ENCODE measurements at regions not wholly inside any gene's neighbourhood (a gene's known extent, or its start where the extent isn't known, plus 50 kb on each side); places are given as distances from the start of the nearest gene placed in this dataset.

- Histone ChIP-seq H3K4ac (ENCODE audit: low read length) (no peak overlapping the region), H3K4me1 (ENCODE audit: control insufficient read depth in 2 of 2, insufficient read depth in 1 of 2, low read depth in 1 of 2, low read length in 2 of 2) (no peaks in the 10 kb centered on the region), H3K27me3 (ENCODE audit: control insufficient read depth in 3 of 3, insufficient read depth in 3 of 3, low read depth in 1 of 3, low read length in 3 of 3) (no peaks in the 10 kb centered on the region), H3K4me2 (ENCODE audit: insufficient read depth, low read length, poor library complexity, severe bottlenecking) (no peak overlapping the region), H3K9me3 (replicated peaks in 1 of 2; ENCODE audit: control insufficient read depth in 2 of 2, insufficient read depth in 1 of 2, low read depth in 1 of 2, low read length in 2 of 2) (no peaks in the 10 kb centered on the region), H2BK12ac (ENCODE audit: low read length) (no peak overlapping the region), H3K4me3 (ENCODE audit: low read length in 2 of 2) (no peak overlapping the region), H2BK5ac (ENCODE audit: low read length) (no peak overlapping the region), H3K14ac (ENCODE audit: low read length) (no peak overlapping the region), H3K23ac (ENCODE audit: low read depth, low read length, poor library complexity) (no peak overlapping the region), H2BK120ac (ENCODE audit: low read depth, low read length) (no peak overlapping the region), H3K27ac (replicated peaks; ENCODE audit: low read length) (no peak overlapping the region), H4K8ac (ENCODE audit: low read depth, low read length) (no peak overlapping the region), H3K79me1 (ENCODE audit: low read depth, low read length) (no peaks in the 10 kb centered on the region), H2BK15ac (ENCODE audit: low read length) (no peak overlapping the region), H3K18ac (ENCODE audit: low read length) (no peak overlapping the region), H3K9ac (ENCODE audit: low read depth, low read length, poor library complexity) (no peak overlapping the region), H4K91ac (ENCODE audit: low read depth, low read length, poor library complexity) (no peak overlapping the region), H2AK5ac (ENCODE audit: low read depth, low read length) (no peak overlapping the region), H3K36me3 (replicated peaks in 1 of 2; ENCODE audit: control insufficient read depth in 2 of 2, insufficient read depth in 2 of 2, low read length in 2 of 2) (no peaks in the 10 kb centered on the region), H2AFZ (ENCODE audit: low read length) (no peak overlapping the region)
- no CpG with 5 or more reads among the region's 13 CpGs for WGBS, 2 donors (ENCODE audit: extremely low coverage in 2 of 2, insufficient read length in 2 of 2, insufficient replicate concordance in 1 of 2)
- DNase-seq (ENCODE audit: low spot score), result no peak
Measured at GRCh38 chr1:8252266-8252951, 65.5 kb upstream of the SLC45A1 start.

GRCh38 chr1:8251635-8252034, 66.3 kb upstream of the SLC45A1 start:
- Histone ChIP-seq H2AFZ (ENCODE audit: low read length) (no peak overlapping the region), H2AK5ac (ENCODE audit: low read depth, low read length) (no peak overlapping the region), H3K9me3 (replicated peaks in 1 of 2; ENCODE audit: control insufficient read depth in 2 of 2, insufficient read depth in 1 of 2, low read depth in 1 of 2, low read length in 2 of 2) (no peaks in the 10 kb centered on the region), H2BK5ac (ENCODE audit: low read length) (no peak overlapping the region), H2BK15ac (ENCODE audit: low read length) (no peak overlapping the region), H3K23ac (ENCODE audit: low read depth, low read length, poor library complexity) (no peak overlapping the region), H3K4me1 (ENCODE audit: control insufficient read depth in 2 of 2, insufficient read depth in 1 of 2, low read depth in 1 of 2, low read length in 2 of 2) (no peaks in the 10 kb centered on the region), H3K27ac (replicated peaks; ENCODE audit: low read length) (no peak overlapping the region), H2BK12ac (ENCODE audit: low read length) (no peak overlapping the region), H4K8ac (ENCODE audit: low read depth, low read length) (no peak overlapping the region), H3K79me1 (ENCODE audit: low read depth, low read length) (no peaks in the 10 kb centered on the region), H2BK120ac (ENCODE audit: low read depth, low read length) (no peak overlapping the region), H3K4me3 (ENCODE audit: low read length in 2 of 2) (no peak overlapping the region), H4K91ac (ENCODE audit: low read depth, low read length, poor library complexity) (no peak overlapping the region), H3K27me3 (ENCODE audit: control insufficient read depth in 3 of 3, insufficient read depth in 3 of 3, low read depth in 1 of 3, low read length in 3 of 3) (no peaks in the 10 kb centered on the region), H3K4ac (ENCODE audit: low read length) (no peak overlapping the region), H3K4me2 (ENCODE audit: insufficient read depth, low read length, poor library complexity, severe bottlenecking) (no peak overlapping the region), H3K18ac (ENCODE audit: low read length) (no peak overlapping the region), H3K14ac (ENCODE audit: low read length) (no peak overlapping the region), H3K9ac (ENCODE audit: low read depth, low read length, poor library complexity) (no peak overlapping the region), H3K36me3 (replicated peaks in 1 of 2; ENCODE audit: control insufficient read depth in 2 of 2, insufficient read depth in 2 of 2, low read length in 2 of 2) (no peaks in the 10 kb centered on the region)
- DNase-seq (ENCODE audit: low spot score), result no peak
- WGBS, 2 donors (ENCODE audit: extremely low coverage in 2 of 2, insufficient read length in 2 of 2, insufficient replicate concordance in 1 of 2), result no CpG with 5 or more reads among the region's 9 CpGs

- Histone ChIP-seq H2BK15ac (ENCODE audit: low read length) (no peak overlapping the region), H3K18ac (ENCODE audit: low read length) (no peak overlapping the region), H3K14ac (ENCODE audit: low read length) (no peak overlapping the region), H3K23ac (ENCODE audit: low read depth, low read length, poor library complexity) (no peak overlapping the region), H3K27ac (replicated peaks; ENCODE audit: low read length) (no peak overlapping the region), H3K79me1 (ENCODE audit: low read depth, low read length) (no peaks in the 10 kb centered on the region), H4K91ac (ENCODE audit: low read depth, low read length, poor library complexity) (no peak overlapping the region), H3K36me3 (replicated peaks in 1 of 2; ENCODE audit: control insufficient read depth in 2 of 2, insufficient read depth in 2 of 2, low read length in 2 of 2) (no peaks in the 10 kb centered on the region), H3K4me3 (ENCODE audit: low read length in 2 of 2) (no peak overlapping the region), H4K8ac (ENCODE audit: low read depth, low read length) (no peak overlapping the region), H2BK5ac (ENCODE audit: low read length) (no peak overlapping the region), H3K4ac (ENCODE audit: low read length) (no peak overlapping the region), H3K27me3 (ENCODE audit: control insufficient read depth in 3 of 3, insufficient read depth in 3 of 3, low read depth in 1 of 3, low read length in 3 of 3) (no peaks in the 10 kb centered on the region), H2AK5ac (ENCODE audit: low read depth, low read length) (no peak overlapping the region), H2BK12ac (ENCODE audit: low read length) (no peak overlapping the region), H3K4me1 (ENCODE audit: control insufficient read depth in 2 of 2, insufficient read depth in 1 of 2, low read depth in 1 of 2, low read length in 2 of 2) (no peaks in the 10 kb centered on the region), H3K9me3 (replicated peaks in 1 of 2; ENCODE audit: control insufficient read depth in 2 of 2, insufficient read depth in 1 of 2, low read depth in 1 of 2, low read length in 2 of 2) (no peaks in the 10 kb centered on the region), H3K4me2 (ENCODE audit: insufficient read depth, low read length, poor library complexity, severe bottlenecking) (no peak overlapping the region), H2BK120ac (ENCODE audit: low read depth, low read length) (no peak overlapping the region), H2AFZ (ENCODE audit: low read length) (no peak overlapping the region), H3K9ac (ENCODE audit: low read depth, low read length, poor library complexity) (no peak overlapping the region)
- no peak for DNase-seq (ENCODE audit: low spot score)
- no CpG with 5 or more reads among the region's 4 CpGs for WGBS, 2 donors (ENCODE audit: extremely low coverage in 2 of 2, insufficient read length in 2 of 2, insufficient replicate concordance in 1 of 2)
Measured at GRCh38 chr1:8249838-8250237, 68.1 kb upstream of the SLC45A1 start.

- Histone ChIP-seq H2AK5ac (ENCODE audit: low read depth, low read length) (no peak overlapping the region), H3K23ac (ENCODE audit: low read depth, low read length, poor library complexity) (no peak overlapping the region), H3K4ac (ENCODE audit: low read length) (no peak overlapping the region), H3K14ac (ENCODE audit: low read length) (no peak overlapping the region), H3K79me1 (ENCODE audit: low read depth, low read length) (no peaks in the 10 kb centered on the region), H3K27me3 (ENCODE audit: control insufficient read depth in 3 of 3, insufficient read depth in 3 of 3, low read depth in 1 of 3, low read length in 3 of 3) (no peaks in the 10 kb centered on the region), H3K9ac (ENCODE audit: low read depth, low read length, poor library complexity) (no peak overlapping the region), H3K9me3 (replicated peaks in 1 of 2; ENCODE audit: control insufficient read depth in 2 of 2, insufficient read depth in 1 of 2, low read depth in 1 of 2, low read length in 2 of 2) (no peaks in the 10 kb centered on the region), H3K4me1 (ENCODE audit: control insufficient read depth in 2 of 2, insufficient read depth in 1 of 2, low read depth in 1 of 2, low read length in 2 of 2) (no peaks in the 10 kb centered on the region), H3K4me2 (ENCODE audit: insufficient read depth, low read length, poor library complexity, severe bottlenecking) (no peak overlapping the region), H2BK12ac (ENCODE audit: low read length) (no peak overlapping the region), H2BK5ac (ENCODE audit: low read length) (no peak overlapping the region), H2BK15ac (ENCODE audit: low read length) (no peak overlapping the region), H4K91ac (ENCODE audit: low read depth, low read length, poor library complexity) (no peak overlapping the region), H2BK120ac (ENCODE audit: low read depth, low read length) (no peak overlapping the region), H3K4me3 (ENCODE audit: low read length in 2 of 2) (no peak overlapping the region), H2AFZ (ENCODE audit: low read length) (no peak overlapping the region), H4K8ac (ENCODE audit: low read depth, low read length) (no peak overlapping the region), H3K18ac (ENCODE audit: low read length) (no peak overlapping the region), H3K27ac (replicated peaks; ENCODE audit: low read length) (no peak overlapping the region), H3K36me3 (replicated peaks in 1 of 2; ENCODE audit: control insufficient read depth in 2 of 2, insufficient read depth in 2 of 2, low read length in 2 of 2) (no peaks in the 10 kb centered on the region)
- WGBS, 2 donors (ENCODE audit: extremely low coverage in 2 of 2, insufficient read length in 2 of 2, insufficient replicate concordance in 1 of 2), result no CpG with 5 or more reads among the region's 10 CpGs
- no peak for DNase-seq (ENCODE audit: low spot score)
Measured at GRCh38 chr1:8247811-8248436, 70.0 kb upstream of the SLC45A1 start.

Measured in neuronal stem cell (in vitro differentiated cells).